Pons (tissue), 1 donor: ENCODE measurements at regions not wholly inside any gene's neighbourhood (a gene's known extent, or its start where the extent isn't known, plus 50 kb on each side); places are given as distances from the start of the nearest gene placed in this dataset.

Source experiments
- DNase-seq: peaks from one replicate; pipeline ENCODE4 v3.0.0-alpha.2; 2016; ENCODE audit warnings: low spot score

GRCh38 chr2:45178854-45179253 is 169.6 kb upstream of the SIX2 start:
- no peak for DNase-seq

- DNase-seq, result no peak
Measured at GRCh38 chr2:45178359-45178758, 169.1 kb upstream of the SIX2 start.

GRCh38 chr2:45177870-45178269 is 168.6 kb upstream of the SIX2 start:
- DNase-seq, result no peak

GRCh38 chr2:45176390-45176789 is 167.1 kb upstream of the SIX2 start:
- DNase-seq, result no peak

- no peak for DNase-seq
Measured at GRCh38 chr2:45173513-45173912, 164.3 kb upstream of the SIX2 start.

- no peak for DNase-seq
Measured at GRCh38 chr2:45172760-45173392, 163.6 kb upstream of the SIX2 start.

GRCh38 chr2:45172142-45172541 is 162.9 kb upstream of the SIX2 start:
- DNase-seq, result no peak

- DNase-seq, result no peak
Measured at GRCh38 chr2:45171136-45171501, 161.9 kb upstream of the SIX2 start.

- no peak for DNase-seq
Measured at GRCh38 chr2:45170191-45171135, 161.2 kb upstream of the SIX2 start.

GRCh38 chr2:45169339-45170190 is 160.3 kb upstream of the SIX2 start:
- DNase-seq, result no peak

GRCh38 chr2:45168711-45169338 is 159.6 kb upstream of the SIX2 start:
- no peak for DNase-seq

- no peak for DNase-seq
Measured at GRCh38 chr2:45167920-45168629, 158.8 kb upstream of the SIX2 start.

GRCh38 chr2:45166229-45166890 is 157.1 kb upstream of the SIX2 start:
- DNase-seq, result no peak

- no peak for DNase-seq
Measured at GRCh38 chr2:45162711-45163110, 153.5 kb upstream of the SIX2 start.

GRCh38 chr2:45156605-45157004 is 147.4 kb upstream of the SIX2 start:
- no peak for DNase-seq

- DNase-seq, result no peak
Measured at GRCh38 chr2:45154606-45155155, 145.4 kb upstream of the SIX2 start.

GRCh38 chr2:45154144-45154543 is 144.9 kb upstream of the SIX2 start:
- DNase-seq, result no peak

- DNase-seq, result no peak
Measured at GRCh38 chr2:45153121-45153520, 143.9 kb upstream of the SIX2 start.

- no peak for DNase-seq
Measured at GRCh38 chr2:45152691-45153090, 143.4 kb upstream of the SIX2 start.

- DNase-seq, result no peak
Measured at GRCh38 chr2:45145073-45145899, 136.0 kb upstream of the SIX2 start.
